Skeletal muscle tissue (tissue), 3 donors: ENCODE measurements at regions not wholly inside any gene's neighbourhood (a gene's known extent, or its start where the extent isn't known, plus 50 kb on each side); places are given as distances from the start of the nearest gene placed in this dataset.
"Not testable (repeated sequence)": the region's sequence is repeated elsewhere in the genome, so short reads cannot be mapped to it uniquely, and the experiment has no call there.

ENCODE experiments used
- H3K27ac ChIP-seq: one replicate; pipeline ENCODE4 v1.7.0; 2013; ENCODE audit warnings: mild to moderate bottlenecking, low read depth, low read length, inconsistent platforms
- H3K27me3 ChIP-seq, 3 donors: one replicate each; pipeline ENCODE4 v1.7.0; 2013; ENCODE audit warnings: low read length in 3 of 3; ENCODE audit not compliant: control insufficient read depth in 3 of 3, insufficient read depth in 3 of 3
- H3K36me3 ChIP-seq, 3 donors: one replicate each; pipeline ENCODE4 v1.7.0; 2013; ENCODE audit warnings: low read length in 3 of 3; ENCODE audit not compliant: control insufficient read depth in 3 of 3, insufficient read depth in 3 of 3
- H3K4me1 ChIP-seq, 3 donors: one replicate each; pipeline ENCODE4 v1.7.0; 2013; ENCODE audit warnings: low read length in 3 of 3, mild to moderate bottlenecking in 3 of 3; ENCODE audit not compliant: control insufficient read depth in 3 of 3, insufficient read depth in 3 of 3
- H3K4me3 ChIP-seq, 3 donors: one replicate each; pipeline ENCODE4 v1.7.0; 2013; ENCODE audit warnings: low read length in 3 of 3
- H3K9ac ChIP-seq, 3 donors: one replicate each; pipeline ENCODE4 v1.7.0; 2013; ENCODE audit warnings: low read length in 3 of 3, mild to moderate bottlenecking in 3 of 3, moderate library complexity in 2 of 3, low read depth in 1 of 3
- H3K9me3 ChIP-seq, 3 donors: one replicate each; pipeline ENCODE4 v1.7.0; 2013; ENCODE audit warnings: low read length in 3 of 3; ENCODE audit not compliant: control insufficient read depth in 3 of 3
- donor health status: Osteomylitis.

DNA sequence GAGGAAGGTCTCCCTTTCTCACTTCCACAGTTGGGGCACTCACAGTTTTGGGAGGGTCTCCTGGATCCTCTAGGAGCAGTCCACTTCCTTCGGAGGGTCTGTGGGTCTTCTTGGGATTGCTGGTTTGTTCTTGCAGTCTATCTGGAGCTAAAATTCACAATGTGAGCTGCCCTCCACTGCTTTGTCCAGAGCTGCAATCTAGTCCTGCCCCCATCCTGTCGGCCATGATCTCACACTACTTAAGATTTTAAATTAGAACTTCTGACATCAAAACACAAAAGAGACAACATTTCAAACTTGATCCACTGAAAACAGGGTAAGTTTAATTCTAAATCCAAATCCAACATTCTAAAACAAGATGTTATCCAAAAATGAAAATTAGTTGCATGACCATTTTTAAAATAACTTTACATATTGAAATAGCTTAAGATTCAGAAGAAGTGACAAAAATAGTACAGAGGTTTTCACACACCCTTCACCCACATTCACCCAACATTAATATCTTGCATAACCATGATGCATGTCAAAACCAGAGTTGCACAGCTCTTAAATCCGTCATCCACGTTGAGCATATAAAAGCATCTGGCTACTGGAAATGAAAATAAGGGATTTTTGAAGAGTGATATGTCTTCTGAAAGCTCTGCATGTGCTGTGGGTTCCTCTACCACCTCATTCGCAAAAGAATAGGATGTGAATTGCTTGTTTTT, 113.7 kb upstream of the EPB41L4A start:
- H3K27me3 ChIP-seq: no peaks in the 10 kb centered on the region
- no peak overlapping the region for H3K4me3 ChIP-seq
- H3K36me3 ChIP-seq: no peaks in the 10 kb centered on the region
- no peaks in the 10 kb centered on the region for H3K9me3 ChIP-seq
- H3K4me1 ChIP-seq: no peaks in the 10 kb centered on the region
- H3K27ac ChIP-seq: no peak overlapping the region
- no peak overlapping the region for H3K9ac ChIP-seq

DNA sequence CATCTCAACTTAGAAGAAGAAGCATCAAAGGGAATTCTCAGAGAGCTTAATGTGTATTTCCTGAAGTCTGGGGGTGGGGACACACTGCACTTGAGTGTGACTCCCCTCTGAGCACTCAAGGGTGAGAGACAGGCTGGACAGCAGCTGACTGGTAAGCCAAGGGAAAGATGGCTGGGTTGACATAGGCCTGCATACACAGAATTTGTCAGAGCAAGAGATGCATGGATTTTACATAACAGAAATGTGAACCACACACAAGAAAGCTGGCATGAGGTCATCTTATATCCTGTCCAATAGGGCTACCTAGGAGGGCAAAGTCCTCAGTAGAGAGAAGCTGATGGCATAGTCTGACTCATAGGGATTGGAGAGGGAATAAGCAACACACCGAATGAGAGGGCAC, 114.3 kb upstream of the EPB41L4A start:
- Histone ChIP-seq H3K4me3 (no peak overlapping the region), H3K9me3 (no peaks in the 10 kb centered on the region), H3K36me3 (no peaks in the 10 kb centered on the region), H3K27me3 (no peaks in the 10 kb centered on the region), H3K27ac (no peak overlapping the region), H3K9ac (no peak overlapping the region), H3K4me1 (no peaks in the 10 kb centered on the region)

GRCh38 chr5:112534067-112534583, 115.0 kb upstream of the EPB41L4A start:
- Histone ChIP-seq H3K27me3 (peaks cover 0 to 3% (median 0%) of the 10 kb centered on the region in 3 donors), H3K4me3 (no peak overlapping the region), H3K9me3 (no peaks in the 10 kb centered on the region), H3K27ac (no peak overlapping the region), H3K9ac (no peak overlapping the region), H3K36me3 (no peaks in the 10 kb centered on the region), H3K4me1 (no peaks in the 10 kb centered on the region)

GRCh38 chr5:112534611-112535255, 115.7 kb upstream of the EPB41L4A start:
- Histone ChIP-seq H3K9me3 (no peaks in the 10 kb centered on the region), H3K4me1 (no peaks in the 10 kb centered on the region), H3K36me3 (no peaks in the 10 kb centered on the region), H3K27me3 (peaks cover 0 to 3% (median 0%) of the 10 kb centered on the region in 3 donors), H3K9ac (no peak overlapping the region), H3K27ac (no peak overlapping the region), H3K4me3 (no peak overlapping the region)

DNA sequence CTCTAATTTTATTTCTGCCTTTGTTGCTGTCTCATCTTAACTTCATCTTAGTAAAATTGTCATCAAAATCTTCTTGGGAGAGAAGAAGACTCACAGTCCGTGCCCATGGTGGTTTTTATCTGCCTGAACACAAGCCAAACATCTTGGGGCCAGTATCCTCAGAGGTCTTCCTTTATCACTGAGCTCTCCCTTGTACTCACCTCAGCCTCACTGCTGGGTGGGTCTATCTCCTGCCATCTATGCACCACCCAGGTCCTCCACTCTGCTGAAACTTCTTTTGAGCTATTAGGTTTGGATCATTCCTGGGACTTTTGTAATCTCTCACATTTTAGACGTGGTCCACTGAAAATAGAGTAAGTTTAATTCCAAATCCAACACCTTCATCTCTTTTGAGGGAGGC, 116.3 kb upstream of the EPB41L4A start:
- Histone ChIP-seq H3K4me1 (no peaks in the 10 kb centered on the region), H3K4me3 (no peak overlapping the region), H3K9ac (no peak overlapping the region), H3K27me3 (peaks cover 0 to 3% (median 0%) of the 10 kb centered on the region in 3 donors), H3K36me3 (no peaks in the 10 kb centered on the region), H3K27ac (no peak overlapping the region), H3K9me3 (no peaks in the 10 kb centered on the region)

DNA sequence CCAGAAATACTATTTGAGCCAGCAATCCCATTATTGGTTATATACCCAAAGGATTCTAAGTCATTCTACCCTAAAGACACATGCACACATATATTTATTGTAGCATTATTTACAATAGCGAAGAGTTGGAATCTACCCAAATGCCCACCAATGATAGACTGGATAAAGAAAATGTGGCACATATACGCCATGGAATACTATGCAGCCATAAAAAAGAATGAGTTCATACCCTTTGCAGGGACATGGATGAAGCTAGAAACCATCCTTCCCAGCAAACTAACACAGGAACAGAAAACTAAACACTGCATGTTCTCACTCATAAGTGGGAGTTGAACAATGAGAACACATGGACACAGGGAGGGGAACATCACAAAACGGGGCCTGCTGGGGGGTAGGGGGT, 125.5 kb upstream of the EPB41L4A start:
- not testable (repeated sequence) for H3K4me3 ChIP-seq, H3K27ac ChIP-seq, H3K36me3 ChIP-seq, H3K9me3 ChIP-seq, H3K4me1 ChIP-seq, H3K9ac ChIP-seq, H3K27me3 ChIP-seq

DNA sequence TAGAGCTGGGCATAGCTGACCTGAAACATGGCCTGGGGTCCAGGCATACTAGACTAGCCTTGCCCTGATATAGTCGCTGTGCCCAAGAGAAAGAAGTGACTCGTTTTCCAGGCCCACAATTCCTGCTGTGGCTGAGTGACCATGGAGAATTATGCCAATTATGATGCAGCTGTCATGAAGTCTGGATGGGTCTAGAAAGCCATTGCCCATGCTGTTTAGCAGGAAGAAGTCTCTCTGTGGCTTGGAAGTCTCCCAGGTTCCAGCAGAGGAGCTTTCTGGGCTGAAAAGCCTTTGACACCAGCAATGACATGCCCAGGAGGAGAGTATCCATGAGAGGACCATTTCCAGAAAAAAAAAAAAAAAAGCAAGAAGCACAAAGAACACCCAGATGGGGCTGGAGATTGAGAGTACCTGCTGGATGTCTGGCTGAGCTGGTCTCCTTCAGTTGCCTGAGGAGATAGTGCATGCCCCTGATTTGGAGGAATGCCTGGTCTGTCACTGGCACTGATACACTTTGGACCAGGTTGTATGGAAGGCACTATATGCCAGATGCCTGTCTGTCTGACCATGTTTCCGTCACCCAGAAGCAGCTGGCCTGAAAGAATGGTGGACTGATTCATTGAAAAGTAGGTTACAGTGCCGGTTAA, 128.0 kb upstream of the EPB41L4A start:
- Histone ChIP-seq H3K9ac (no peak overlapping the region), H3K27ac (no peak overlapping the region), H3K4me3 (no peak overlapping the region), H3K9me3 (no peaks in the 10 kb centered on the region), H3K4me1 (no peaks in the 10 kb centered on the region), H3K27me3 (no peaks in the 10 kb centered on the region), H3K36me3 (no peaks in the 10 kb centered on the region)

DNA sequence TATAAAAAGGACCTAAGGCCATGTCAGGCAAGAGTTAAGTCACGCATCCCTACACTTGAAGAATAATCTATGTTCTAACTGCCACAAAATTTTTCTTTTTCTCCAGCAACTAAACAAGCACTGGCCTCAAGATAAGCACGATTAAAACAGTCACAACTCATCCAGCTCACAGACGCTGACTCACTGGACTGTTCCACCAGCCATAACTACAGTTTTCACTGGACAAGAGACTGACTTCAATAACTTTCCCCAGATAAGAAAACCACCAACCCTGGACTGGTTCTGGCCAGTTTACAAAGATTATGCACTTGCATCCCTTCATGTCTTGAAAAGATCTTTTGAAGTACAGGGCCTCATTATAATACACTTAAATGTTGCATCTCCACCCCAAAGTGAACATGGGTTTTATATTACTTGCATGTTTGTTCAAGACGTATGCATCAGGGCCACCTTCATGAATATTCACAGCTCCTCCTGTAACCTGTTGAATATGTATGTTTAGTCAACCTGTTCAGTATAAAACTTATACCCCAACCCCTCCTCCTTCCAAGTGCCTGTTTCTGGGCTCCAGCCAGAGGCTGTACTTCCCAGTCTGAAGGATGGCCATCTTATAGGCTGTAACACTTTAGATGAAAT, 129.3 kb upstream of the EPB41L4A start:
- Histone ChIP-seq H3K9me3 (no peaks in the 10 kb centered on the region), H3K4me3 (no peak overlapping the region), H3K4me1 (no peaks in the 10 kb centered on the region), H3K36me3 (no peaks in the 10 kb centered on the region), H3K27ac (no peak overlapping the region), H3K27me3 (no peaks in the 10 kb centered on the region), H3K9ac (no peak overlapping the region)

GRCh38 chr5:112549127-112549526, 130.1 kb upstream of the EPB41L4A start:
- Histone ChIP-seq H3K27me3 (no peaks in the 10 kb centered on the region), H3K9me3 (no peaks in the 10 kb centered on the region), H3K27ac (no peak overlapping the region), H3K4me3 (no peak overlapping the region), H3K9ac (no peak overlapping the region), H3K4me1 (peaks cover 0 to 1% (median under 1%) of the 10 kb centered on the region in 3 donors), H3K36me3 (no peaks in the 10 kb centered on the region)
